ENCODE measurements at regions not wholly inside any gene's neighbourhood (a gene's known extent, or its start where the extent isn't known, plus 50 kb on each side); places are given as distances from the start of the nearest gene placed in this dataset.

GRCh38 chr4:164482758-164483157, 271.2 kb upstream of the SMIM31 start:
- Histone ChIP-seq H3K4me3 (ENCODE audit: extremely low read depth in 1 of 4, insufficient read depth in 2 of 4, low read depth in 3 of 4, low read length in 4 of 4) (no peak overlapping the region), H3K18ac (ENCODE audit: extremely low read depth, low read length) (no peak overlapping the region), H3K56ac (replicated peaks; ENCODE audit: insufficient read length, low read depth, low read length) (no peak overlapping the region), H2BK120ac (replicated peaks; ENCODE audit: low read depth, low read length) (no peak overlapping the region), H3K23me2 (ENCODE audit: low read depth, low read length) (no peaks in the 10 kb centered on the region), H4K91ac (replicated peaks; ENCODE audit: insufficient read length, low read length) (no peak overlapping the region), H3K14ac (ENCODE audit: insufficient read length) (no peak overlapping the region), H2BK5ac (ENCODE audit: low read depth, low read length) (no peak overlapping the region), H3K27ac (ENCODE audit: low read depth, low read length) (no peak overlapping the region), H3K4me1 (replicated peaks in 1 of 4; ENCODE audit: control insufficient read depth in 3 of 4, insufficient read depth in 4 of 4, low read length in 3 of 4) (no peaks in the 10 kb centered on the region), H2AK5ac (ENCODE audit: low read depth, low read length) (no peak overlapping the region), H3K4ac (replicated peaks; ENCODE audit: insufficient read length, low read depth, low read length) (no peak overlapping the region), H3K9ac (replicated peaks in 1 of 4; ENCODE audit: extremely low read depth in 1 of 4, low read depth in 3 of 4, low read length in 3 of 4) (no peak overlapping the region), H3K79me2 (ENCODE audit: control insufficient read depth in 1 of 2, insufficient read depth in 2 of 2, low read length in 2 of 2) (no peaks in the 10 kb centered on the region), H2BK12ac (ENCODE audit: low read depth, low read length) (no peak overlapping the region), H3K27me3 (replicated peaks in 1 of 4; ENCODE audit: control insufficient read depth in 3 of 4, extremely low read depth in 1 of 4, insufficient read depth in 3 of 4, low read length in 3 of 4) (no peaks in the 10 kb centered on the region), H2BK15ac (ENCODE audit: low read length) (no peak overlapping the region), H2BK20ac (ENCODE audit: low read length) (no peak overlapping the region), H3K79me1 (ENCODE audit: low read depth, low read length) (no peaks in the 10 kb centered on the region), H2AFZ (ENCODE audit: low read length) (no peak overlapping the region), H4K5ac (ENCODE audit: insufficient read length, low read depth, low read length) (no peak overlapping the region), H4K8ac (ENCODE audit: extremely low read depth, insufficient read depth, low read length) (no peak overlapping the region), H3K23ac (ENCODE audit: insufficient read length) (no peak overlapping the region), H3K4me2 (ENCODE audit: insufficient read depth in 1 of 2, low read depth in 2 of 2, low read length in 2 of 2) (no peak overlapping the region), H4K20me1 (replicated peaks in 1 of 2; ENCODE audit: control insufficient read depth in 1 of 2, insufficient read depth in 2 of 2, low read length in 2 of 2) (no peaks in the 10 kb centered on the region), H3K9me3 (ENCODE audit: insufficient read depth in 2 of 2, low read depth in 1 of 2, low read length in 1 of 2) (no peaks in the 10 kb centered on the region), H3K36me3 (ENCODE audit: control insufficient read depth in 2 of 4, insufficient read depth in 4 of 4, low read length in 3 of 4) (no peaks in the 10 kb centered on the region)
- POLR2A ChIA-PET (ENCODE audit: partially characterized antibody): no interaction called here
- FAIRE-seq (no peak), DNase-seq (ENCODE audit: low read depth in 1 of 2, low spot score in 2 of 2) (no peak)
- CTCF ChIA-PET (ENCODE audit: partially characterized antibody): no interaction called here
- TF ChIP-seq POLR2AphosphoS5 (IDR thresholded peaks at IDR 0.05; ENCODE audit: low read depth, low read length): no peak
- TF ChIP-seq SIRT6 (IDR thresholded peaks at IDR 0.05; ENCODE audit: low read length): no peak
- TF ChIP-seq SAP30 (IDR thresholded peaks at IDR 0.05; ENCODE audit: insufficient read depth, insufficient replicate concordance, low read length): no peak
- TF ChIP-seq GABPA (IDR thresholded peaks at IDR 0.05; ENCODE audit: borderline replicate concordance, insufficient read depth, low read length): no peak

Data from H1 (cell line).